ENCODE measurements at regions not wholly inside any gene's neighbourhood (a gene's known extent, or its start where the extent isn't known, plus 50 kb on each side); places are given as distances from the start of the nearest gene placed in this dataset.
"Not testable (repeated sequence)": the region's sequence is repeated elsewhere in the genome, so short reads cannot be mapped to it uniquely, and the experiment has no call there.

GRCh38 chr11:130526846-130527245, 78.4 kb downstream of the ADAMTS15 start:
- Histone ChIP-seq H3K4me3 (ENCODE audit: low read length) (no peak overlapping the region), H3K27me3 (ENCODE audit: control insufficient read depth, insufficient read depth, low read length) (no peaks in the 10 kb centered on the region), H3K9ac (ENCODE audit: low read length) (no peak overlapping the region), H3K27ac (ENCODE audit: low read depth, low read length) (no peak overlapping the region), H3K4me1 (ENCODE audit: control insufficient read depth, insufficient read depth, low read length) (peaks cover 8% of the 10 kb centered on the region), H3K36me3 (ENCODE audit: control insufficient read depth, insufficient read depth, low read length) (no peaks in the 10 kb centered on the region)

GRCh38 chr11:130527636-130528297, 79.3 kb downstream of the ADAMTS15 start:
- Histone ChIP-seq H3K4me1 (ENCODE audit: control insufficient read depth, insufficient read depth, low read length) (no peaks in the 10 kb centered on the region), H3K9ac (ENCODE audit: low read length) (no peak overlapping the region), H3K27me3 (ENCODE audit: control insufficient read depth, insufficient read depth, low read length) (no peaks in the 10 kb centered on the region), H3K27ac (ENCODE audit: low read depth, low read length) (no peak overlapping the region), H3K36me3 (ENCODE audit: control insufficient read depth, insufficient read depth, low read length) (no peaks in the 10 kb centered on the region), H3K4me3 (ENCODE audit: low read length) (no peak overlapping the region)

- no peaks in the 10 kb centered on the region for H3K36me3 ChIP-seq (ENCODE audit: control insufficient read depth, insufficient read depth, low read length)
- no peaks in the 10 kb centered on the region for H3K4me1 ChIP-seq (ENCODE audit: control insufficient read depth, insufficient read depth, low read length)
- no peaks in the 10 kb centered on the region for H3K27me3 ChIP-seq (ENCODE audit: control insufficient read depth, insufficient read depth, low read length)
- no peak overlapping the region for H3K27ac ChIP-seq (ENCODE audit: low read depth, low read length)
- H3K4me3 ChIP-seq (ENCODE audit: low read length): no peak overlapping the region
- H3K9ac ChIP-seq (ENCODE audit: low read length): no peak overlapping the region
These were observed 80.1 kb downstream of the ADAMTS15 start for GRCh38 chr11:130528298-130529261.

GRCh38 chr11:130529366-130529765, 80.9 kb downstream of the ADAMTS15 start:
- Histone ChIP-seq H3K27ac (ENCODE audit: low read depth, low read length) (no peak overlapping the region), H3K4me1 (ENCODE audit: control insufficient read depth, insufficient read depth, low read length) (no peaks in the 10 kb centered on the region), H3K27me3 (ENCODE audit: control insufficient read depth, insufficient read depth, low read length) (no peaks in the 10 kb centered on the region), H3K9ac (ENCODE audit: low read length) (no peak overlapping the region), H3K36me3 (ENCODE audit: control insufficient read depth, insufficient read depth, low read length) (no peaks in the 10 kb centered on the region), H3K4me3 (ENCODE audit: low read length) (no peak overlapping the region)

- H3K27ac ChIP-seq (ENCODE audit: low read depth, low read length): no peak overlapping the region
These were observed 82.6 kb downstream of the ADAMTS15 start for GRCh38 chr11:130531061-130531460.

GRCh38 chr11:130533113-130533798, 84.8 kb downstream of the ADAMTS15 start:
- Histone ChIP-seq H3K27ac (ENCODE audit: low read depth, low read length) (no peak overlapping the region), H3K4me3 (ENCODE audit: low read length) (no peak overlapping the region), H3K9ac (ENCODE audit: low read length) (no peak overlapping the region), H3K27me3 (ENCODE audit: control insufficient read depth, insufficient read depth, low read length) (no peaks in the 10 kb centered on the region), H3K4me1 (ENCODE audit: control insufficient read depth, insufficient read depth, low read length) (no peaks in the 10 kb centered on the region), H3K36me3 (ENCODE audit: control insufficient read depth, insufficient read depth, low read length) (no peaks in the 10 kb centered on the region)

More at GRCh38 chr11:130531061-130531460, 82.6 kb downstream of the ADAMTS15 start:
- no peaks in the 10 kb centered on the region for H3K4me1 ChIP-seq (ENCODE audit: control insufficient read depth, insufficient read depth, low read length)
- H3K4me3 ChIP-seq (ENCODE audit: low read length): no peak overlapping the region
- H3K9ac ChIP-seq (ENCODE audit: low read length): no peak overlapping the region
- no peaks in the 10 kb centered on the region for H3K36me3 ChIP-seq (ENCODE audit: control insufficient read depth, insufficient read depth, low read length)
- no peaks in the 10 kb centered on the region for H3K27me3 ChIP-seq (ENCODE audit: control insufficient read depth, insufficient read depth, low read length)

GRCh38 chr11:130533871-130534270, 85.4 kb downstream of the ADAMTS15 start:
- H3K27me3 ChIP-seq (ENCODE audit: control insufficient read depth, insufficient read depth, low read length): no peaks in the 10 kb centered on the region
- no peaks in the 10 kb centered on the region for H3K36me3 ChIP-seq (ENCODE audit: control insufficient read depth, insufficient read depth, low read length)
- no peak overlapping the region for H3K27ac ChIP-seq (ENCODE audit: low read depth, low read length)
- H3K4me1 ChIP-seq (ENCODE audit: control insufficient read depth, insufficient read depth, low read length): no peaks in the 10 kb centered on the region
- H3K4me3 ChIP-seq (ENCODE audit: low read length): no peak overlapping the region
- H3K9ac ChIP-seq (ENCODE audit: low read length): no peak overlapping the region

GRCh38 chr11:130534551-130534950, 86.1 kb downstream of the ADAMTS15 start:
- no peak overlapping the region for H3K4me3 ChIP-seq (ENCODE audit: low read length)
- H3K9ac ChIP-seq (ENCODE audit: low read length): no peak overlapping the region
- no peaks in the 10 kb centered on the region for H3K27me3 ChIP-seq (ENCODE audit: control insufficient read depth, insufficient read depth, low read length)
- no peak overlapping the region for H3K27ac ChIP-seq (ENCODE audit: low read depth, low read length)
- no peaks in the 10 kb centered on the region for H3K36me3 ChIP-seq (ENCODE audit: control insufficient read depth, insufficient read depth, low read length)
- no peaks in the 10 kb centered on the region for H3K4me1 ChIP-seq (ENCODE audit: control insufficient read depth, insufficient read depth, low read length)

- no peaks in the 10 kb centered on the region for H3K27me3 ChIP-seq (ENCODE audit: control insufficient read depth, insufficient read depth, low read length)
- H3K9ac ChIP-seq (ENCODE audit: low read length): no peak overlapping the region
- H3K4me1 ChIP-seq (ENCODE audit: control insufficient read depth, insufficient read depth, low read length): no peaks in the 10 kb centered on the region
- H3K36me3 ChIP-seq (ENCODE audit: control insufficient read depth, insufficient read depth, low read length): no peaks in the 10 kb centered on the region
- no peak overlapping the region for H3K27ac ChIP-seq (ENCODE audit: low read depth, low read length)
- no peak overlapping the region for H3K4me3 ChIP-seq (ENCODE audit: low read length)
These were observed 87.1 kb downstream of the ADAMTS15 start for GRCh38 chr11:130535520-130535919.

GRCh38 chr11:130536106-130537040, 87.9 kb downstream of the ADAMTS15 start:
- no peaks in the 10 kb centered on the region for H3K4me1 ChIP-seq (ENCODE audit: control insufficient read depth, insufficient read depth, low read length)
- no peak overlapping the region for H3K9ac ChIP-seq (ENCODE audit: low read length)
- no peak overlapping the region for H3K4me3 ChIP-seq (ENCODE audit: low read length)
- no peak overlapping the region for H3K27ac ChIP-seq (ENCODE audit: low read depth, low read length)
- H3K27me3 ChIP-seq (ENCODE audit: control insufficient read depth, insufficient read depth, low read length): no peaks in the 10 kb centered on the region
- no peaks in the 10 kb centered on the region for H3K36me3 ChIP-seq (ENCODE audit: control insufficient read depth, insufficient read depth, low read length)

- H3K9ac ChIP-seq (ENCODE audit: low read length); H3K27ac ChIP-seq (ENCODE audit: low read depth, low read length); H3K4me1 ChIP-seq (ENCODE audit: control insufficient read depth, insufficient read depth, low read length); H3K27me3 ChIP-seq (ENCODE audit: control insufficient read depth, insufficient read depth, low read length); H3K4me3 ChIP-seq (ENCODE audit: low read length); H3K36me3 ChIP-seq (ENCODE audit: control insufficient read depth, insufficient read depth, low read length): not testable (repeated sequence)
These were observed 91.2 kb downstream of the ADAMTS15 start for GRCh38 chr11:130539680-130540079.
